VCaP (cell line): ENCODE measurements at regions not wholly inside any gene's neighbourhood (a gene's known extent, or its start where the extent isn't known, plus 50 kb on each side); places are given as distances from the start of the nearest gene placed in this dataset.

ENCODE experiments used
- H3K27ac ChIP-seq: fragments of 450-650 bp; 2 replicates; pipeline ENCODE4 v1.5.1; 2017
- CTCF ChIP-seq: fragments of 450-650 bp; conservative IDR thresholded peaks from 2 replicates; pipeline ENCODE4 v1.5.1; 2017; ENCODE audit warnings: mild to moderate bottlenecking, moderate library complexity

GRCh38 chr7:17521437-17521836 is 223.0 kb downstream of the AHR start:
- H3K27ac ChIP-seq = no peak overlapping the region
- TF ChIP-seq CTCF = no peak

- TF ChIP-seq CTCF = no peak
- H3K27ac ChIP-seq = no peak overlapping the region
These were observed 225.6 kb downstream of the AHR start for GRCh38 chr7:17523813-17524739.

- no peak for TF ChIP-seq CTCF
- no peak overlapping the region for H3K27ac ChIP-seq
These were observed 226.3 kb downstream of the AHR start for GRCh38 chr7:17524746-17525145.

- H3K27ac ChIP-seq = no peak overlapping the region
- no peak for TF ChIP-seq CTCF
These were observed 228.2 kb downstream of the AHR start for GRCh38 chr7:17526621-17527020.

- H3K27ac ChIP-seq = no peak overlapping the region
- no peak for TF ChIP-seq CTCF
These were observed 230.2 kb downstream of the AHR start for GRCh38 chr7:17528636-17529035.

- no peak overlapping the region for H3K27ac ChIP-seq
- no peak for TF ChIP-seq CTCF
These were observed 231.8 kb downstream of the AHR start for GRCh38 chr7:17530244-17530643.

- TF ChIP-seq CTCF = peak; percentile 66
- no peak overlapping the region for H3K27ac ChIP-seq
These were observed 232.4 kb downstream of the AHR start for GRCh38 chr7:17530741-17531421.
